H9 (cell line): ENCODE measurements at regions not wholly inside any gene's neighbourhood (a gene's known extent, or its start where the extent isn't known, plus 50 kb on each side); places are given as distances from the start of the nearest gene placed in this dataset.

Experiments
- DNase-seq: peaks from one replicate; pipeline ENCODE4 v3.0.0-alpha.2; 2017
- H2AFZ ChIP-seq: one replicate; pipeline ENCODE4 v1.6.1; 2013; ENCODE audit warnings: mild to moderate bottlenecking, low read length, control low read depth, moderate library complexity
- H2AK5ac ChIP-seq: 2 replicates; pipeline ENCODE4 v1.6.1; 2013; ENCODE audit warnings: low read length, control low read depth, mixed read lengths; ENCODE audit not compliant: insufficient read length
- H2BK120ac ChIP-seq: one replicate; pipeline ENCODE4 v1.6.1; 2013; ENCODE audit warnings: low read depth, mild to moderate bottlenecking, low read length, control low read depth, inconsistent platforms; ENCODE audit not compliant: poor library complexity, severe bottlenecking
- H2BK12ac ChIP-seq: 2 replicates; pipeline ENCODE4 v1.6.1; 2013; ENCODE audit warnings: low read length, control low read depth, mixed read lengths, low read depth; ENCODE audit not compliant: insufficient read length
- H2BK15ac ChIP-seq: 2 replicates; pipeline ENCODE4 v1.6.1; 2013; ENCODE audit warnings: low read depth, low read length, control low read depth
- H2BK20ac ChIP-seq: one replicate; pipeline ENCODE4 v1.6.1; 2013; ENCODE audit warnings: low read depth, mild to moderate bottlenecking, low read length, control low read depth, inconsistent platforms; ENCODE audit not compliant: poor library complexity, severe bottlenecking
- H2BK5ac ChIP-seq: 2 replicates; pipeline ENCODE4 v1.6.1; 2013; ENCODE audit warnings: low read length, control low read depth, mixed read lengths; ENCODE audit not compliant: insufficient read length
- H3K14ac ChIP-seq: 2 replicates; pipeline ENCODE4 v1.6.1; 2013; ENCODE audit warnings: low read length, control low read depth; ENCODE audit not compliant: insufficient read depth
- H3K18ac ChIP-seq: 2 replicates; pipeline ENCODE4 v1.6.1; 2013; ENCODE audit warnings: low read depth, mild to moderate bottlenecking, mixed read lengths, low read length, control low read depth; ENCODE audit not compliant: insufficient read length
- H3K23ac ChIP-seq: 2 replicates; pipeline ENCODE4 v1.6.1; 2013; ENCODE audit warnings: low read length, control low read depth, mixed read lengths, low read depth; ENCODE audit not compliant: insufficient read length
- H3K23me2 ChIP-seq: 2 replicates; pipeline ENCODE4 v1.6.1; 2013; ENCODE audit warnings: low read depth, mild to moderate bottlenecking, mixed read lengths, low read length, control low read depth; ENCODE audit not compliant: insufficient read length, poor library complexity, severe bottlenecking
- H3K27ac ChIP-seq: 2 replicates; pipeline ENCODE4 v1.5.1; 2013; ENCODE audit warnings: low read length, control low read depth, mixed read lengths, low read depth; ENCODE audit not compliant: insufficient read length
- H3K27me3 ChIP-seq: 2 replicates; pipeline ENCODE4 v1.6.1; 2013; ENCODE audit warnings: low read length, control low read depth, inconsistent platforms; ENCODE audit not compliant: insufficient read depth
- H3K4ac ChIP-seq: 2 replicates; pipeline ENCODE4 v1.6.1; 2013; ENCODE audit warnings: low read depth, mild to moderate bottlenecking, control low read depth, inconsistent platforms, low read length, moderate library complexity
- H3K4me1 ChIP-seq: 2 replicates; pipeline ENCODE4 v1.6.1; 2013; ENCODE audit warnings: low read length, control low read depth, inconsistent platforms; ENCODE audit not compliant: insufficient read depth
- H3K4me2 ChIP-seq: 2 replicates; pipeline ENCODE4 v1.6.1; 2013; ENCODE audit warnings: low read length, control low read depth, mixed read lengths; ENCODE audit not compliant: insufficient read length, insufficient read depth
- H3K56ac ChIP-seq: 2 replicates; pipeline ENCODE4 v1.6.1; 2013; ENCODE audit warnings: low read depth, mild to moderate bottlenecking, mixed read lengths, low read length, control low read depth; ENCODE audit not compliant: insufficient read length
- H3K79me1 ChIP-seq: 2 replicates; pipeline ENCODE4 v1.6.1; 2013; ENCODE audit warnings: low read depth, mild to moderate bottlenecking, moderate library complexity, low read length, control low read depth, inconsistent platforms; ENCODE audit not compliant: insufficient read depth, poor library complexity, severe bottlenecking
- H3K79me2 ChIP-seq: 2 replicates; pipeline ENCODE4 v1.6.1; 2013; ENCODE audit warnings: low read length, control low read depth, inconsistent platforms; ENCODE audit not compliant: insufficient read depth
- H3K9ac ChIP-seq: 2 replicates; pipeline ENCODE4 v1.6.1; 2013; ENCODE audit warnings: low read length, control low read depth, mixed read lengths; ENCODE audit not compliant: insufficient read length; ENCODE audit errors: extremely low read depth
- H3K9me3 ChIP-seq: one replicate; pipeline ENCODE4 v1.6.1; 2013; ENCODE audit warnings: low read depth, low read length, inconsistent platforms; ENCODE audit not compliant: control insufficient read depth
- H3T11ph ChIP-seq: one replicate; pipeline ENCODE4 v1.6.1; 2013; ENCODE audit warnings: mild to moderate bottlenecking, low read length, control low read depth, inconsistent platforms
- H4K20me1 ChIP-seq: one replicate; pipeline ENCODE4 v1.6.1; 2013; ENCODE audit not compliant: control insufficient read depth, insufficient read length, insufficient read depth
- H4K5ac ChIP-seq: 2 replicates; pipeline ENCODE4 v1.6.1; 2013; ENCODE audit warnings: low read depth, mild to moderate bottlenecking, mixed read lengths, low read length, control low read depth; ENCODE audit not compliant: insufficient read length
- H4K8ac ChIP-seq: replicated peaks from 2 replicates; pipeline ENCODE4 v1.6.1; 2013; ENCODE audit warnings: low read length, control low read depth, mixed read lengths, low read depth; ENCODE audit not compliant: insufficient read length
- H4K91ac ChIP-seq: 2 replicates; pipeline ENCODE4 v1.6.1; 2013; ENCODE audit warnings: low read depth, mild to moderate bottlenecking, moderate library complexity, mixed read lengths, low read length, control low read depth; ENCODE audit not compliant: insufficient read length
- H3K27ac Mint-ChIP-seq, 3 experiments: 2 replicates in 2 of 3; 3 replicates in 1 of 3; pipeline ENCODE4 v1.8.0; 2020 to 2021; ENCODE audit warnings: mixed read lengths in 3 of 3, mild to moderate bottlenecking in 1 of 3, moderate library complexity in 1 of 3
- H3K27me3 Mint-ChIP-seq: 2 replicates; pipeline ENCODE4 v1.8.0; 2021; ENCODE audit warnings: low read depth, mild to moderate bottlenecking, moderate library complexity, mixed read lengths
- H3K36me3 Mint-ChIP-seq, 3 experiments: 2 replicates in 2 of 3; 3 replicates in 1 of 3; pipeline ENCODE4 v1.8.0; 2020 to 2021; ENCODE audit warnings: low read depth in 3 of 3, mixed read lengths in 3 of 3; ENCODE audit not compliant: insufficient read depth in 1 of 3
- H3K4me1 Mint-ChIP-seq, 2 experiments: 2 replicates each; pipeline ENCODE4 v1.8.0; 2020; ENCODE audit warnings: mixed read lengths in 2 of 2
- H3K4me3 Mint-ChIP-seq, 2 experiments: 2 replicates in 1 of 2; 3 replicates in 1 of 2; pipeline ENCODE4 v1.8.0; 2020 to 2021; ENCODE audit warnings: mild to moderate bottlenecking in 2 of 2, mixed read lengths in 2 of 2, moderate library complexity in 1 of 2
- H3K9me3 Mint-ChIP-seq, 2 experiments: 2 replicates in 1 of 2; 3 replicates in 1 of 2; pipeline ENCODE4 v1.8.0; 2020; ENCODE audit warnings: mild to moderate bottlenecking in 2 of 2, mixed read lengths in 2 of 2, moderate library complexity in 1 of 2
- whole genome bisulfite sequencing: extraction: QIAGEN DNeasy Blood & Tissue Kit; methylation state at CpG from one replicate; pipeline ENCODE4 v1.1.7; 2013; ENCODE audit warnings: missing lambda C conversion rate, low lambda C conversion rate, mixed read lengths; ENCODE audit not compliant: insufficient read length; ENCODE audit errors: extremely low coverage; 5-methylcytosine and 5-hydroxymethylcytosine counted together
- TF ChIP-seq, protein P1 (sequence below): fragments of 200-600 bp; sonication (generic); conservative IDR thresholded peaks from 3 replicates; pipeline ENCODE4 v1.8.0; 2021; ENCODE audit warnings: antibody characterized with exemption, mild to moderate bottlenecking

GRCh38 chr4:107470173-107470572, 249.9 kb downstream of the PAPSS1 start:
- Histone ChIP-seq H2BK5ac (no peak overlapping the region), H4K5ac (no peak overlapping the region), H3K23ac (no peak overlapping the region), H2AK5ac (no peak overlapping the region), H3K27ac (no peak overlapping the region), H4K91ac (no peak overlapping the region), H4K20me1 (no peaks in the 10 kb centered on the region), H2BK120ac (no peak overlapping the region), H3K56ac (no peak overlapping the region), H3K4me1 (no peaks in the 10 kb centered on the region), H2AFZ (no peak overlapping the region), H3K14ac (no peak overlapping the region), H3K27me3 (no peaks in the 10 kb centered on the region), H3K4me2 (no peak overlapping the region), H4K8ac (no peak overlapping the region), H2BK12ac (no peak overlapping the region), H3K9me3 (no peaks in the 10 kb centered on the region), H3K4ac (no peak overlapping the region), H2BK15ac (no peak overlapping the region), H3K9ac (no peak overlapping the region), H3K79me2 (no peaks in the 10 kb centered on the region), H2BK20ac (no peak overlapping the region), H3K79me1 (no peaks in the 10 kb centered on the region), H3K18ac (no peak overlapping the region), H3T11ph (no peak overlapping the region), H3K23me2 (no peaks in the 10 kb centered on the region)
- Mint-ChIP-seq H3K36me3 (no peaks in the 10 kb centered on the region), H3K9me3 (no peaks in the 10 kb centered on the region), H3K4me3 (no peak overlapping the region), H3K27me3 (no peaks in the 10 kb centered on the region), H3K27ac (no peak overlapping the region), H3K4me1 (no peaks in the 10 kb centered on the region)
- no peak for DNase-seq
- WGBS = no CpG with 5 or more reads among the region's 3 CpGs
- TF ChIP-seq, protein P1, sequence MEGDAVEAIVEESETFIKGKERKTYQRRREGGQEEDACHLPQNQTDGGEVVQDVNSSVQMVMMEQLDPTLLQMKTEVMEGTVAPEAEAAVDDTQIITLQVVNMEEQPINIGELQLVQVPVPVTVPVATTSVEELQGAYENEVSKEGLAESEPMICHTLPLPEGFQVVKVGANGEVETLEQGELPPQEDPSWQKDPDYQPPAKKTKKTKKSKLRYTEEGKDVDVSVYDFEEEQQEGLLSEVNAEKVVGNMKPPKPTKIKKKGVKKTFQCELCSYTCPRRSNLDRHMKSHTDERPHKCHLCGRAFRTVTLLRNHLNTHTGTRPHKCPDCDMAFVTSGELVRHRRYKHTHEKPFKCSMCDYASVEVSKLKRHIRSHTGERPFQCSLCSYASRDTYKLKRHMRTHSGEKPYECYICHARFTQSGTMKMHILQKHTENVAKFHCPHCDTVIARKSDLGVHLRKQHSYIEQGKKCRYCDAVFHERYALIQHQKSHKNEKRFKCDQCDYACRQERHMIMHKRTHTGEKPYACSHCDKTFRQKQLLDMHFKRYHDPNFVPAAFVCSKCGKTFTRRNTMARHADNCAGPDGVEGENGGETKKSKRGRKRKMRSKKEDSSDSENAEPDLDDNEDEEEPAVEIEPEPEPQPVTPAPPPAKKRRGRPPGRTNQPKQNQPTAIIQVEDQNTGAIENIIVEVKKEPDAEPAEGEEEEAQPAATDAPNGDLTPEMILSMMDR = no peak
